Breast epithelium (tissue), 4 donors: ENCODE measurements at regions not wholly inside any gene's neighbourhood (a gene's known extent, or its start where the extent isn't known, plus 50 kb on each side); places are given as distances from the start of the nearest gene placed in this dataset.

Experiments used
- DNase-seq, 2 donors: peaks; one replicate each; pipeline ENCODE4 v3.0.0-alpha.2; 2019; ENCODE audit warnings: low spot score in 2 of 2
- H3K27ac ChIP-seq, 2 donors: fragments of 200-600 bp; sonication (generic) in 1 of 2; one replicate each; pipeline ENCODE4 v1.5.1; 2016 to 2019; ENCODE audit warnings: mild to moderate bottlenecking in 1 of 2
- H3K27me3 ChIP-seq, 2 donors: fragments of 200-600 bp; sonication (generic) in 1 of 2; one replicate each; pipeline versions ENCODE4 v1.5.1 to v1.6.0; 2017 to 2019; ENCODE audit warnings: control low read depth in 1 of 2, mild to moderate bottlenecking in 1 of 2
- H3K36me3 ChIP-seq: fragments of 200-600 bp; one replicate; pipeline ENCODE4 v1.5.1; 2019
- H3K4me1 ChIP-seq, 2 donors: fragments of 200-600 bp; sonication (generic); one replicate each; pipeline ENCODE4 v1.5.1; 2016 to 2019; ENCODE audit warnings: control low read depth in 1 of 2
- H3K4me3 ChIP-seq, 3 donors: fragments of 200-600 bp; sonication (generic); 1 replicate in 2 of 3; 2 replicates in 1 of 3; pipeline ENCODE4 v1.5.1; 2016 to 2019; ENCODE audit warnings: mild to moderate bottlenecking in 3 of 3, moderate library complexity in 2 of 3
- H3K9me3 ChIP-seq, 2 donors: fragments of 200-600 bp; sonication (generic) in 1 of 2; one replicate each; pipeline ENCODE4 v1.5.1; 2016 to 2019; ENCODE audit warnings: control low read depth in 1 of 2
- POLR2A ChIP-seq: fragments of 450-650 bp; IDR thresholded peaks from one replicate; pipeline ENCODE4 v1.6.1; 2016; ENCODE audit warnings: antibody characterized with exemption, mild to moderate bottlenecking, moderate library complexity
- POLR2AphosphoS5 ChIP-seq, 3 donors: sonication (generic); formaldehyde crosslinking; IDR thresholded peaks; one replicate each; pipeline ENCODE4 v1.6.1; 2017; ENCODE audit warnings: antibody characterized with exemption in 3 of 3
- intact Hi-C: fragments of 100-400 bp; cut with DNase I; formaldehyde crosslinking; loops from one replicate; pipeline ENCODE4 v1.15.1; 2023; ENCODE audit warnings: low total_unique reads
- TF ChIP-seq, protein P1 (sequence below), 3 donors: fragments of 450-650 bp; IDR thresholded peaks; one replicate each; pipeline ENCODE4 v1.5.1; 2016 to 2017; ENCODE audit warnings: antibody characterized with exemption in 3 of 3, mild to moderate bottlenecking in 3 of 3, moderate library complexity in 3 of 3

DNA sequence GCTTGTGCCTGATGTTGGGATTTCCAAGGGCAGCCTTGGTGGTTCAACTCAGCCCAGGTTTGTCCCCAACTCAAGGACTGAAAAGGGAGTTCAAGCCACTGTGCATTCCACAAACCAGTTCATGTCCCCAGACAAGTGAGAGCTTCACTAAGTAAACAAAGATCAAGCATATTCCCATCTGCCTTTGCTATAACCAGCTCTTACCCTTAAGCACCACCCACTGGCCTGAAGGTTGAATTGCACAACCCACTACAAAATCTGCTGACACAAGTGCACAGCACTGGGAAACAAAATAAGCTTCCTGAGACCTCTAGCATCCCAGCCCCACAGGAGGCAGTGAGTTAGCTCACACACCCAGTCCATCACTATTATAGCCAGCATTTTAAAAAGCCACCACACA lies 516.7 kb downstream of the NR4A2 start:
- no peaks in the 10 kb centered on the region for H3K27me3 ChIP-seq
- intact Hi-C loops: no loop called here
- TF ChIP-seq POLR2AphosphoS5 (IDR thresholded peaks at IDR 0.05): no peak
- TF ChIP-seq POLR2A: no peak
- TF ChIP-seq, protein P1, sequence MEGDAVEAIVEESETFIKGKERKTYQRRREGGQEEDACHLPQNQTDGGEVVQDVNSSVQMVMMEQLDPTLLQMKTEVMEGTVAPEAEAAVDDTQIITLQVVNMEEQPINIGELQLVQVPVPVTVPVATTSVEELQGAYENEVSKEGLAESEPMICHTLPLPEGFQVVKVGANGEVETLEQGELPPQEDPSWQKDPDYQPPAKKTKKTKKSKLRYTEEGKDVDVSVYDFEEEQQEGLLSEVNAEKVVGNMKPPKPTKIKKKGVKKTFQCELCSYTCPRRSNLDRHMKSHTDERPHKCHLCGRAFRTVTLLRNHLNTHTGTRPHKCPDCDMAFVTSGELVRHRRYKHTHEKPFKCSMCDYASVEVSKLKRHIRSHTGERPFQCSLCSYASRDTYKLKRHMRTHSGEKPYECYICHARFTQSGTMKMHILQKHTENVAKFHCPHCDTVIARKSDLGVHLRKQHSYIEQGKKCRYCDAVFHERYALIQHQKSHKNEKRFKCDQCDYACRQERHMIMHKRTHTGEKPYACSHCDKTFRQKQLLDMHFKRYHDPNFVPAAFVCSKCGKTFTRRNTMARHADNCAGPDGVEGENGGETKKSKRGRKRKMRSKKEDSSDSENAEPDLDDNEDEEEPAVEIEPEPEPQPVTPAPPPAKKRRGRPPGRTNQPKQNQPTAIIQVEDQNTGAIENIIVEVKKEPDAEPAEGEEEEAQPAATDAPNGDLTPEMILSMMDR (IDR thresholded peaks at IDR 0.05): no peak

DNA sequence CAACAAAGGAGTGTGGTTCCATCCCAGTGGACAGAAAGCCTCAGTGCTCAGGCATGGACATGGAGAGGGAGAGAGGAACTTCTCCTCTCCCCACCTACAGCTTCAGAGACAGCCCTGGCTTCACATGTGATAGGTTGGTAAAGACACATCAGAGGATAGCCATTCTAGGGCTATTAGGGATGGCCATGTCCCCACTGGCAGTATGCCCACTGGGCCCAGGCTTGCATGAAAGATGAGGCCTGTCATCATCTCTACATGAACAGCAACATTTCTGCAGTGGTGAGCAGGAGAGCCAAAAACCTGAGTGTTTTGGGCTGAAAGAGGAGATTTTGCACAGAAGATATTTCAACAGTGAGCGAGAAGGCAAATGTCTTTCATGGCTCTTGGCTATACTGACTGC lies 517.2 kb downstream of the NR4A2 start:
- Histone ChIP-seq H3K27me3 (no peaks in the 10 kb centered on the region), H3K4me1 (no peaks in the 10 kb centered on the region), H3K9me3 (peaks cover 0 to 14% of the 10 kb centered on the region in 2 donors), H3K36me3 (no peaks in the 10 kb centered on the region), H3K4me3 (no peak overlapping the region), H3K27ac (no peak overlapping the region)
- intact Hi-C loops: no loop called here
- TF ChIP-seq, protein P1 (IDR thresholded peaks at IDR 0.05): no peak
- TF ChIP-seq POLR2A: no peak
- TF ChIP-seq POLR2AphosphoS5 (IDR thresholded peaks at IDR 0.05): no peak
- no peak for DNase-seq

More for the DNA sequence above, 516.7 kb downstream of the NR4A2 start:
- no peak overlapping the region for H3K27ac ChIP-seq
- no peak for DNase-seq
- H3K36me3 ChIP-seq: no peaks in the 10 kb centered on the region
- peaks cover 0 to 14% of the 10 kb centered on the region in 2 donors for H3K9me3 ChIP-seq
- no peaks in the 10 kb centered on the region for H3K4me1 ChIP-seq
- no peak overlapping the region for H3K4me3 ChIP-seq

DNA sequence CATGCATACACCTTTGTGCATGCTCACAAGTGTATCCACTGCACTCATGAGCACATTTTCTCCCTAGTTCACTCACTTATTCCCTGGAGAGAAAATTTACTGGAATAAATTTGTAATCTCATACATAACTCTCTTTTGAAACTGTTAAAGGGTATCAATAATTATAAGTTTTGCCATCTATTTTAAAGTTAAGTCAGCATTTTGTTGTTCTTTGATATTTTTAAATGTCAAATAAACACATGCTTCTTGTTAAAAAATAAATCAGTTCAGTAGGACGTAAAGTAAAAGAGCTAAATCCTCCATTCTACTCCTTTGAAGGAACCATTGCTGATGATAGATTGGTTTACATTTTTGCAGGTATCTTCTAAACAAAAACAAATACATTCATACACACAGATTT lies 522.1 kb downstream of the NR4A2 start:
- no peak for DNase-seq
- intact Hi-C loops: no loop called here
- Histone ChIP-seq H3K4me1 (no peaks in the 10 kb centered on the region), H3K27ac (no peak overlapping the region), H3K27me3 (no peaks in the 10 kb centered on the region), H3K9me3 (no peaks in the 10 kb centered on the region), H3K36me3 (no peaks in the 10 kb centered on the region), H3K4me3 (no peak overlapping the region)
- TF ChIP-seq POLR2A (no peak), POLR2AphosphoS5 (IDR thresholded peaks at IDR 0.05) (no peak)
- TF ChIP-seq, protein P1 (IDR thresholded peaks at IDR 0.05): no peak

DNA sequence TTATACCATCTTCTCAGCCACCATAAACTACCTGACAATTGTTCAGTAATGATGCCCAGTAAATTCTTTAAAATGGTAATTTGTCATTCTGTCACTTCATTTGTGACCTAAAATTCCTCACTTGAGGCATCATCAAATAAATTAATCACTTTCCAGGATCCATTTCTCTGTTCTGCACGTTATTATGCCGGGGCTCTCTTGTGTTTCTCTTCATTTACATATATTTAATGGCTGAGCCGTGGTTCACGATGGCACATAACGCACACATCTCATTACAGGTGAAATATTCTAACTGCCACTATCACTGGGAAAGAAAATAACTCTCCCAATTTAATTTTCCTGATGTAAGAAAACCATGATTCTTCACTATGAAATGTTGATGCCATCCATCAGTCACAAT lies 529.6 kb downstream of the NR4A2 start:
- TF ChIP-seq, protein P1 (IDR thresholded peaks at IDR 0.05): no peak
- TF ChIP-seq POLR2A (no peak), POLR2AphosphoS5 (IDR thresholded peaks at IDR 0.05) (no peak)

DNA sequence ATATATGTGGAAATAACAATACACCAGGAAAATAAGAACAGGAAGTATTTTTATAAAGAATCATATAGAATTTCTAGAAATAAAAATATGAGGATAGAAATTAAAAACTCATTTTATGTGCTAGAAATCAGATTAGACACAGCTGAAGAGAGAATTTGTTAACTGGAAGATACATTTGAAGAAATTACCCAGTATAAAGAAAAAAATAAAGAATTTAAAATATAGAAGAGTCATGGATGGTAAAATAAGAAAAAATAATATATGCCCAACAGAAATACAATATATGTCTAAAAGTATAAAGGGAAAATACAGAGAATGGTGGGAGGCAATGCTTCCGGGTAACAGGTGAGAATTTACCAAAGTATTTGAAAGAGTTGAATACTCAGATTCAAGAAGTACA lies 539.9 kb downstream of the NR4A2 start:
- Histone ChIP-seq H3K36me3 (no peaks in the 10 kb centered on the region), H3K27me3 (no peaks in the 10 kb centered on the region), H3K27ac (no peak overlapping the region), H3K4me3 (no peak overlapping the region), H3K9me3 (peaks cover 18 to 56% of the 10 kb centered on the region in 2 donors), H3K4me1 (no peaks in the 10 kb centered on the region)
- TF ChIP-seq POLR2A (no peak), POLR2AphosphoS5 (IDR thresholded peaks at IDR 0.05) (no peak)
- TF ChIP-seq, protein P1 (IDR thresholded peaks at IDR 0.05): no peak
- DNase-seq: no peak
- intact Hi-C loops: no loop called here

More for the DNA sequence above, 529.6 kb downstream of the NR4A2 start:
- intact Hi-C loops: no loop called here
- H3K9me3 ChIP-seq: no peaks in the 10 kb centered on the region
- no peaks in the 10 kb centered on the region for H3K36me3 ChIP-seq
- H3K4me3 ChIP-seq: no peak overlapping the region
- H3K4me1 ChIP-seq: no peaks in the 10 kb centered on the region
- DNase-seq: no peak
- H3K27me3 ChIP-seq: no peaks in the 10 kb centered on the region
- H3K27ac ChIP-seq: no peak overlapping the region
